ENCODE measurements at regions not wholly inside any gene's neighbourhood (a gene's known extent, or its start where the extent isn't known, plus 50 kb on each side); places are given as distances from the start of the nearest gene placed in this dataset.
A peak's percentile ranks its signal among the peaks of the same experiment; 100 is the strongest.

DNA sequence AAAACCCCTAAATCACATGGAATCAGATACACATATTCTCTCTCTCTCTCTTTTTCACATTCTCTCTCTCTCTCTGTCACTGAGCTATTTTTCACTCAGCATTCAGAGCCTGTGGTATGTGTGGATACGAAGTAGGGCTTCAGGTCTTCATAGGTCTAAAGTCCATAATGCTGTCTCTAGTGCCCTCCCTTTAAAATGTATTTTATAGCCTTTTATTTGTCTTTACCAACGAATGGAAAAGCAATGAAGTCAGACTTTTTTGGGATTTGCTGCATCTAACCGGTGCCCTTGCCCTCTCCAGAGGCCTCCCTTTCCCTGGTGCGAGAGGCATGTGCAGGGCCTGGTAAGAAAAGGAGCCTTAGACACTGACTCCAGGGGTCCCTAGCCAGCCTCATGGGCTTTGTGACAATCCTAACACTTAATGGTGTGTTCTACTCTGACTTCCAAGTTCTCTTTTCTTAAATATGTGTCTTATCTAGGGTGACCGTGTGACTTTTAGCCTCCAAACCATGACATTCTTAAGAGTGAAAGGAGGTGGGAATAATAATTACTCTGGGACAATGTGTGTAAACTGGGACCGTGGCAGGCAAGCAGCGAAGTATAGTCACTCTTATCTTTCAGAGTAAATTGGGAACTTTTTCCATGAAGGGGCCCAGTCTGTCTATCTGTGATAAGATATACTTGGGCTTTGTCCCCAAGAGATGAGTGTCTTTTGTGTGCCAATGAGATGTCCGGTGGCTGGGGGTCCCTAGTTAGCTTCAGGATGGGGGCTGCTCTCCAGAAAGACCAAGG lies 101.1 kb downstream of the B3GNT2 start (continued):
- no peak for TF ChIP-seq MXI1 (IDR thresholded peaks at IDR 0.05; ENCODE audit: low read depth, low read length)
- TF ChIP-seq, protein P1, sequence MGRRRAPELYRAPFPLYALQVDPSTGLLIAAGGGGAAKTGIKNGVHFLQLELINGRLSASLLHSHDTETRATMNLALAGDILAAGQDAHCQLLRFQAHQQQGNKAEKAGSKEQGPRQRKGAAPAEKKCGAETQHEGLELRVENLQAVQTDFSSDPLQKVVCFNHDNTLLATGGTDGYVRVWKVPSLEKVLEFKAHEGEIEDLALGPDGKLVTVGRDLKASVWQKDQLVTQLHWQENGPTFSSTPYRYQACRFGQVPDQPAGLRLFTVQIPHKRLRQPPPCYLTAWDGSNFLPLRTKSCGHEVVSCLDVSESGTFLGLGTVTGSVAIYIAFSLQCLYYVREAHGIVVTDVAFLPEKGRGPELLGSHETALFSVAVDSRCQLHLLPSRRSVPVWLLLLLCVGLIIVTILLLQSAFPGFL (CRISPR knock-in tag; IDR thresholded peaks at IDR 0.05) = no peak
- no peak for TF ChIP-seq ZNF699 (CRISPR knock-in tag; IDR thresholded peaks at IDR 0.05; ENCODE audit: insufficient replicate concordance)
- TF ChIP-seq, protein P2, sequence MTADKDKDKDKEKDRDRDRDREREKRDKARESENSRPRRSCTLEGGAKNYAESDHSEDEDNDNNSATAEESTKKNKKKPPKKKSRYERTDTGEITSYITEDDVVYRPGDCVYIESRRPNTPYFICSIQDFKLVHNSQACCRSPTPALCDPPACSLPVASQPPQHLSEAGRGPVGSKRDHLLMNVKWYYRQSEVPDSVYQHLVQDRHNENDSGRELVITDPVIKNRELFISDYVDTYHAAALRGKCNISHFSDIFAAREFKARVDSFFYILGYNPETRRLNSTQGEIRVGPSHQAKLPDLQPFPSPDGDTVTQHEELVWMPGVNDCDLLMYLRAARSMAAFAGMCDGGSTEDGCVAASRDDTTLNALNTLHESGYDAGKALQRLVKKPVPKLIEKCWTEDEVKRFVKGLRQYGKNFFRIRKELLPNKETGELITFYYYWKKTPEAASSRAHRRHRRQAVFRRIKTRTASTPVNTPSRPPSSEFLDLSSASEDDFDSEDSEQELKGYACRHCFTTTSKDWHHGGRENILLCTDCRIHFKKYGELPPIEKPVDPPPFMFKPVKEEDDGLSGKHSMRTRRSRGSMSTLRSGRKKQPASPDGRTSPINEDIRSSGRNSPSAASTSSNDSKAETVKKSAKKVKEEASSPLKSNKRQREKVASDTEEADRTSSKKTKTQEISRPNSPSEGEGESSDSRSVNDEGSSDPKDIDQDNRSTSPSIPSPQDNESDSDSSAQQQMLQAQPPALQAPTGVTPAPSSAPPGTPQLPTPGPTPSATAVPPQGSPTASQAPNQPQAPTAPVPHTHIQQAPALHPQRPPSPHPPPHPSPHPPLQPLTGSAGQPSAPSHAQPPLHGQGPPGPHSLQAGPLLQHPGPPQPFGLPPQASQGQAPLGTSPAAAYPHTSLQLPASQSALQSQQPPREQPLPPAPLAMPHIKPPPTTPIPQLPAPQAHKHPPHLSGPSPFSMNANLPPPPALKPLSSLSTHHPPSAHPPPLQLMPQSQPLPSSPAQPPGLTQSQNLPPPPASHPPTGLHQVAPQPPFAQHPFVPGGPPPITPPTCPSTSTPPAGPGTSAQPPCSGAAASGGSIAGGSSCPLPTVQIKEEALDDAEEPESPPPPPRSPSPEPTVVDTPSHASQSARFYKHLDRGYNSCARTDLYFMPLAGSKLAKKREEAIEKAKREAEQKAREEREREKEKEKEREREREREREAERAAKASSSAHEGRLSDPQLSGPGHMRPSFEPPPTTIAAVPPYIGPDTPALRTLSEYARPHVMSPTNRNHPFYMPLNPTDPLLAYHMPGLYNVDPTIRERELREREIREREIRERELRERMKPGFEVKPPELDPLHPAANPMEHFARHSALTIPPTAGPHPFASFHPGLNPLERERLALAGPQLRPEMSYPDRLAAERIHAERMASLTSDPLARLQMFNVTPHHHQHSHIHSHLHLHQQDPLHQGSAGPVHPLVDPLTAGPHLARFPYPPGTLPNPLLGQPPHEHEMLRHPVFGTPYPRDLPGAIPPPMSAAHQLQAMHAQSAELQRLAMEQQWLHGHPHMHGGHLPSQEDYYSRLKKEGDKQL (CRISPR knock-in tag; IDR thresholded peaks at IDR 0.05; ENCODE audit: borderline replicate concordance) = no peak
- no peak for TF ChIP-seq ZNF41 (CRISPR knock-in tag; conservative IDR thresholded peaks at IDR 0.05)
- TF ChIP-seq, protein P3, sequence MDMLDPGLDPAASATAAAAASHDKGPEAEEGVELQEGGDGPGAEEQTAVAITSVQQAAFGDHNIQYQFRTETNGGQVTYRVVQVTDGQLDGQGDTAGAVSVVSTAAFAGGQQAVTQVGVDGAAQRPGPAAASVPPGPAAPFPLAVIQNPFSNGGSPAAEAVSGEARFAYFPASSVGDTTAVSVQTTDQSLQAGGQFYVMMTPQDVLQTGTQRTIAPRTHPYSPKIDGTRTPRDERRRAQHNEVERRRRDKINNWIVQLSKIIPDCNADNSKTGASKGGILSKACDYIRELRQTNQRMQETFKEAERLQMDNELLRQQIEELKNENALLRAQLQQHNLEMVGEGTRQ (CRISPR knock-in tag; IDR thresholded peaks at IDR 0.05) = no peak
- 0 out of 2 replicates have a peak, but pooled peaks have one; percentile 71 for TF ChIP-seq MTA3 (IDR thresholded peaks at IDR 0.05; ENCODE audit: borderline replicate concordance)
- TF ChIP-seq, protein P4, sequence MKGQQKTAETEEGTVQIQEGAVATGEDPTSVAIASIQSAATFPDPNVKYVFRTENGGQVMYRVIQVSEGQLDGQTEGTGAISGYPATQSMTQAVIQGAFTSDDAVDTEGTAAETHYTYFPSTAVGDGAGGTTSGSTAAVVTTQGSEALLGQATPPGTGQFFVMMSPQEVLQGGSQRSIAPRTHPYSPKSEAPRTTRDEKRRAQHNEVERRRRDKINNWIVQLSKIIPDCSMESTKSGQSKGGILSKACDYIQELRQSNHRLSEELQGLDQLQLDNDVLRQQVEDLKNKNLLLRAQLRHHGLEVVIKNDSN (CRISPR knock-in tag; IDR thresholded peaks at IDR 0.05) = no peak
- 0 out of 2 replicates have a peak, but pooled peaks have one; percentile 5 for TF ChIP-seq ZC3H4 (CRISPR knock-in tag; IDR thresholded peaks at IDR 0.05; ENCODE audit: borderline replicate concordance)
- no peak for TF ChIP-seq FOXP1 (CRISPR knock-in tag; IDR thresholded peaks at IDR 0.05)
- peak; percentile 57; the same call in 1 of the 2 replicates for TF ChIP-seq HDAC2 (IDR thresholded peaks at IDR 0.05)
- TF ChIP-seq PCBP1 (IDR thresholded peaks at IDR 0.05; ENCODE audit: low read depth, low read length, poor library complexity, severe bottlenecking) = no peak
- TF ChIP-seq PTBP1 (IDR thresholded peaks at IDR 0.05; ENCODE audit: low read depth, low read length) = no peak
- no peak for TF ChIP-seq PTTG1 (tag; IDR thresholded peaks at IDR 0.05; ENCODE audit: low read depth)
- peak; percentile 79 for TF ChIP-seq TCF3 (CRISPR knock-in tag; IDR thresholded peaks at IDR 0.05)
- TF ChIP-seq HNRNPLL (IDR thresholded peaks at IDR 0.05; ENCODE audit: low read depth, low read length, poor library complexity, severe bottlenecking) = no peak
- TF ChIP-seq SMARCA4 (IDR thresholded peaks at IDR 0.05) = peak; percentile 77
- TF ChIP-seq, protein P5, sequence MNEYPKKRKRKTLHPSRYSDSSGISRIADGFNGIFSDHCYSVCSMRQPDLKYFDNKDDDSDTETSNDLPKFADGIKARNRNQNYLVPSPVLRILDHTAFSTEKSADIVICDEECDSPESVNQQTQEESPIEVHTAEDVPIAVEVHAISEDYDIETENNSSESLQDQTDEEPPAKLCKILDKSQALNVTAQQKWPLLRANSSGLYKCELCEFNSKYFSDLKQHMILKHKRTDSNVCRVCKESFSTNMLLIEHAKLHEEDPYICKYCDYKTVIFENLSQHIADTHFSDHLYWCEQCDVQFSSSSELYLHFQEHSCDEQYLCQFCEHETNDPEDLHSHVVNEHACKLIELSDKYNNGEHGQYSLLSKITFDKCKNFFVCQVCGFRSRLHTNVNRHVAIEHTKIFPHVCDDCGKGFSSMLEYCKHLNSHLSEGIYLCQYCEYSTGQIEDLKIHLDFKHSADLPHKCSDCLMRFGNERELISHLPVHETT (CRISPR knock-in tag; conservative IDR thresholded peaks at IDR 0.05 in 1 of 2, IDR thresholded peaks at IDR 0.05 in 1 of 2) = no peak
